ENCODE measurements at regions not wholly inside any gene's neighbourhood (a gene's known extent, or its start where the extent isn't known, plus 50 kb on each side); places are given as distances from the start of the nearest gene placed in this dataset.
A peak's percentile ranks its signal among the peaks of the same experiment; 100 is the strongest.

DNA sequence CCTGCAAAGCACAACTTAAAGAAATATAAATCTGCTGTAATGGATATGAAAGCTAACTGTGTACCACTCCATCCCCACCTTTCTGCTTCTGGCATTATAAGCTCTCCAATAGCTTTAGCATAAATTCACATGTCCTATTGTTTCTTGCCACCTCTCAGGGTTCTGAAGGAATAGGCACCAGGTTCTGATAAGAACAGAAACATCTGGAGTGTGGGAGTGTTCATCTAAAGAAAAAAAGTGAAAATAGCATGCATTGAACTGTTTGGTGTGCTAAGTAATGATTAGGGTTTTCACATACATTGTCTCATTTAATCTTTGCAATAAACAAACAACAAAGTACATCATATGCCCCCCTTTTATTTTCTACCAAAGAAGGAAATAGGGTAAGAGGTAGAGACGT lies 72.3 kb downstream of the FAM76B start:
- Histone ChIP-seq H3K4me1 (ENCODE audit: control insufficient read depth, insufficient read depth, low read length) (no peaks in the 10 kb centered on the region), H3K27me3 (ENCODE audit: control insufficient read depth, insufficient read depth) (no peaks in the 10 kb centered on the region), H3K27ac (ENCODE audit: low read length) (no peak overlapping the region), H3K9me3 (ENCODE audit: control insufficient read depth, low read length) (no peaks in the 10 kb centered on the region), H3K4me3 (ENCODE audit: low read length) (no peak overlapping the region)
- DNase-seq (no peak), ATAC-seq (no peak)
- intact Hi-C loops (cut with DNase I): no loop called here
- WGBS: 0% methylated on average over 1 of the region's 1 CpG

- intact Hi-C loops (cut with DNase I): no loop called here
- no peak for ATAC-seq
- Histone ChIP-seq H3K9me3 (ENCODE audit: control insufficient read depth, low read length) (no peaks in the 10 kb centered on the region), H3K4me1 (ENCODE audit: control insufficient read depth, insufficient read depth, low read length) (no peaks in the 10 kb centered on the region), H3K4me3 (ENCODE audit: low read length) (no peak overlapping the region), H3K27me3 (ENCODE audit: control insufficient read depth, insufficient read depth) (no peaks in the 10 kb centered on the region), H3K27ac (ENCODE audit: low read length) (no peak overlapping the region)
- no peak for DNase-seq
- WGBS: 87% methylated on average over 3 of the region's 3 CpGs
These were observed 73.3 kb downstream of the FAM76B start for GRCh38 chr11:95716266-95716665.

- intact Hi-C loops (cut with DNase I): no loop called here
- ATAC-seq (no peak), DNase-seq (no peak)
- Histone ChIP-seq H3K9me3 (ENCODE audit: control insufficient read depth, low read length) (no peaks in the 10 kb centered on the region), H3K27me3 (ENCODE audit: control insufficient read depth, insufficient read depth) (no peaks in the 10 kb centered on the region), H3K27ac (ENCODE audit: low read length) (no peak overlapping the region), H3K4me3 (ENCODE audit: low read length) (no peak overlapping the region), H3K4me1 (ENCODE audit: control insufficient read depth, insufficient read depth, low read length) (no peaks in the 10 kb centered on the region)
- WGBS: 54% methylated on average over 2 of the region's 2 CpGs
These were observed 73.8 kb downstream of the FAM76B start for GRCh38 chr11:95715777-95716241.

DNA sequence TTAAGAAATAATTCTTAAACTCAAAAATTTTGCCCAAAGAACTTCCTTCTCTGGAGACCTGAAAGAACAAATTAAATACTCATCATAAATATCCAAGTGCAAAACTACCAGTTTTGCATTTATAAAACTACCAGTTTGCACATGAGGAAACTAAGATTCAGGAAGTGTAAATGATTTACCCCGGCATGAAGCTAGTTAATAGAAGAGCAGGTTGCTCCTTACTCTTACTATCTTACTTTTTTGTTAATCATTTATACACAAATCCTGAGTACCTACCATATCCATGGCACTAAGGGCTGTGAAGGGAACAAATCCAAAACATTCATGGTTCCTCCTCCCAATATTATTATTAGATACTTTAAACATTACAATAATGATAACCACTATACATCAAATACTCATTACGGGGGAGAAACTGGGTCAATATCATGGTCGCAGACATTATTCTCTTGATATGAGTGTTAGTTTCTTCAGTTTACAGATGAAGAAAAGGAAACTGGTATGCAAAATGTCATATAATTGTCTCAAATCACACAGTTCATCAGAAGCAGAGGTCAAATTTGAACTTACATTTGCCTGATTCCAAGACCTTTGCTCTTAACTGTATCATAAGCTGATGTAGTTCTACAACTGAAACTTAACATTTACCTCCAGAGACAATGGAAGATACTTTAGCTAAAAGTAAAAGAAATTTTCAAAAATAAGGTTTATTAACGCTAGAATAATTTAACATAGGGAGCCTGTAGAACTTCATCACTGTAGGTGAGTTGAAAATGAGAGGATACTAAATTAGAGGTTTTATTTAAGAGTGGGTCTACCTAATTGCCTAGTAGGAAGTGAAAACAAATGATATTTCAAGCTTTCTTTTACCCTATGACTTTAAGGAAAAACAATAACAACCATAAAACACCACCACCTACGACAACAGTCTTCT lies 74.5 kb downstream of the FAM76B start:
- Histone ChIP-seq H3K27ac (ENCODE audit: low read length) (no peak overlapping the region), H3K27me3 (ENCODE audit: control insufficient read depth, insufficient read depth) (no peaks in the 10 kb centered on the region), H3K4me1 (ENCODE audit: control insufficient read depth, insufficient read depth, low read length) (no peaks in the 10 kb centered on the region), H3K9me3 (ENCODE audit: control insufficient read depth, low read length) (no peaks in the 10 kb centered on the region), H3K4me3 (ENCODE audit: low read length) (no peak overlapping the region)
- ATAC-seq (no peak), DNase-seq (no peak)
- 88% methylated on average over 5 of the region's 5 CpGs for WGBS
- intact Hi-C loops (cut with DNase I): no loop called here

DNA sequence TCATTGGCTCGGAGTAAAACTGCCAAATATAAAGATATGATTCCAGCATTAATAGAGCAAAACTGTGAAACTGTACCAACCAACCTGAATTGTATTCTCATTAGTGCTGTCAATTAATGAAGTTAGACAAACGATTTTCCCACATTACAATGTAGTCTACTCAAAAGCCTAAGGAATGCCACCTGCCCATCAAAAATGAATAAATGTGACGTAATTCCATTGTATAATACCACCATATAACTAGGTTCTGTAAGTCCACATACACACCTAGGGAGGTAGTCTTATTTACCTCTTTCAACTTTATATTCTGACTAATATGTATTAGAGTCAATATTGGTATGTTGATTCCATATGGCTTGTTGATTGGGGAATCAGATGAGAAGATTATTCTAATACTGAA lies 76.2 kb downstream of the FAM76B start:
- Histone ChIP-seq H3K9me3 (ENCODE audit: control insufficient read depth, low read length) (no peaks in the 10 kb centered on the region), H3K27me3 (ENCODE audit: control insufficient read depth, insufficient read depth) (no peaks in the 10 kb centered on the region), H3K4me1 (ENCODE audit: control insufficient read depth, insufficient read depth, low read length) (no peaks in the 10 kb centered on the region), H3K27ac (ENCODE audit: low read length) (no peak overlapping the region), H3K4me3 (ENCODE audit: low read length) (no peak overlapping the region)
- no peak for DNase-seq
- intact Hi-C loops (cut with DNase I): no loop called here
- no peak for ATAC-seq
- WGBS: 78% methylated on average over 3 of the region's 3 CpGs

DNA sequence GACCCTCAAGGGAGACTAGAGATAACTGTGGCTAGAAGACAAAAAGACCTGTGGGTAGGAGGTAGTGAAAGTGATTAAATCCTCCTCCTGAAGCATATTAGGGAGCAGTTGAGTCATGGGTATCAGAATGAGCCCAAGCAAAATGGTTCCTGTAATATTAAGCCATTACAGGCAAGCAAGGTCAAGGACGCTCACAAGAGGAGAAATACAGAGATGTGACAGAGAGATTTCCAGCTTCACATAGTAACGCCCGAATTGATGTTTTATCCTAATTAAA lies 77.7 kb downstream of the FAM76B start:
- DNase-seq (no peak), ATAC-seq (no peak)
- Histone ChIP-seq H3K4me3 (ENCODE audit: low read length) (no peak overlapping the region), H3K27ac (ENCODE audit: low read length) (no peak overlapping the region), H3K27me3 (ENCODE audit: control insufficient read depth, insufficient read depth) (no peaks in the 10 kb centered on the region), H3K4me1 (ENCODE audit: control insufficient read depth, insufficient read depth, low read length) (no peaks in the 10 kb centered on the region), H3K9me3 (ENCODE audit: control insufficient read depth, low read length) (no peaks in the 10 kb centered on the region)
- intact Hi-C loops (cut with DNase I): no loop called here
- 94% methylated on average over 3 of the region's 3 CpGs for WGBS

- intact Hi-C loops (cut with DNase I): no loop called here
- Histone ChIP-seq H3K9me3 (ENCODE audit: control insufficient read depth, low read length) (no peaks in the 10 kb centered on the region), H3K4me1 (ENCODE audit: control insufficient read depth, insufficient read depth, low read length) (no peaks in the 10 kb centered on the region), H3K4me3 (ENCODE audit: low read length) (no peak overlapping the region), H3K27ac (ENCODE audit: low read length) (no peak overlapping the region), H3K27me3 (ENCODE audit: control insufficient read depth, insufficient read depth) (no peaks in the 10 kb centered on the region)
- DNase-seq: no peak
- 58% methylated on average over 7 of the region's 7 CpGs for WGBS
- ATAC-seq: no peak
These were observed 78.2 kb downstream of the FAM76B start for GRCh38 chr11:95711162-95711944.

GRCh38 chr11:95708681-95709080 lies 80.9 kb downstream of the FAM76B start:
- no peak for DNase-seq
- H3K4me1 ChIP-seq (ENCODE audit: control insufficient read depth, insufficient read depth, low read length): peaks cover 2% of the 10 kb centered on the region
- H3K27ac ChIP-seq (ENCODE audit: low read length): no peak overlapping the region
- H3K27me3 ChIP-seq (ENCODE audit: control insufficient read depth, insufficient read depth): no peaks in the 10 kb centered on the region
- 99% methylated on average over 1 of the region's 1 CpG for WGBS
- intact Hi-C loops (cut with DNase I): loop anchor here in 3 of 4 donors (5.0 to 10.0 kb wide), 4 partner anchors 49 to 556 kb away; no protein-coding TSS in a partner anchor
- no peaks in the 10 kb centered on the region for H3K9me3 ChIP-seq (ENCODE audit: control insufficient read depth, low read length)
- H3K4me3 ChIP-seq (ENCODE audit: low read length): no peak overlapping the region
- ATAC-seq: no peak

- Histone ChIP-seq H3K9me3 (ENCODE audit: control insufficient read depth, low read length) (no peaks in the 10 kb centered on the region), H3K27me3 (ENCODE audit: control insufficient read depth, insufficient read depth) (no peaks in the 10 kb centered on the region), H3K4me3 (ENCODE audit: low read length) (no peak overlapping the region), H3K27ac (ENCODE audit: low read length) (no peak overlapping the region), H3K4me1 (ENCODE audit: control insufficient read depth, insufficient read depth, low read length) (peaks cover 2% of the 10 kb centered on the region)
- 63% methylated on average over 7 of the region's 7 CpGs for WGBS
- intact Hi-C loops (cut with DNase I): loop anchor here (2.0 to 10.0 kb wide), 5 partner anchors 50 to 556 kb away; no protein-coding TSS in a partner anchor
- ATAC-seq: no peak
- DNase-seq: peak in 1 of 3 donors; percentile 14
These were observed 82.6 kb downstream of the FAM76B start for GRCh38 chr11:95706974-95707387.

- Histone ChIP-seq H3K4me3 (ENCODE audit: low read length) (no peak overlapping the region), H3K4me1 (ENCODE audit: control insufficient read depth, insufficient read depth, low read length) (peaks cover 2% of the 10 kb centered on the region), H3K9me3 (ENCODE audit: control insufficient read depth, low read length) (no peaks in the 10 kb centered on the region), H3K27ac (ENCODE audit: low read length) (no peak overlapping the region), H3K27me3 (ENCODE audit: control insufficient read depth, insufficient read depth) (no peaks in the 10 kb centered on the region)
- ATAC-seq (peak; percentile 97 to 98), DNase-seq (peak; percentile 83 to 92 (median 91))
- intact Hi-C loops (cut with DNase I): loop anchor here (1.0 to 10.0 kb wide), 6 partner anchors 52 to 555 kb away; no protein-coding TSS in a partner anchor
- WGBS: 13% methylated on average over 10 of the region's 10 CpGs
These were observed 84.0 kb downstream of the FAM76B start for GRCh38 chr11:95705485-95706124.

DNA sequence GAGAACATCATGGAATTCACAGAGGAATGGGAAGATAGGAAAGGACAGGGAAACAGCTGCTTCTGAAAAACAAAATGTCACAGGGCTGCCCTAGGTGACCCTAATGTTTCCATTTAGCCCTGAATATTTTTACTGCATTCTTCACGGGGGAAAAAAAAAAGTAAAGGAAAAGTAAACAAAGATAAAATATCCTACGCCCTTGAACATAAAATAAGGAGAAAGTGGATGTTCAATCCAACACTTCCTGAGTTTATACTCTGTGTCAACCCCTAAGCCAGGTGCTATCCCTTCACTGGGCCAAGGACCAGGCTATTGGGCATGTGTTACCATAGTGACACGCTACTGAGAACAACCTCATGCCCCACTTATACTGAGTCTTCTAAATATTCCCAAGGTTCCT lies 84.7 kb downstream of the FAM76B start:
- no peaks in the 10 kb centered on the region for H3K27me3 ChIP-seq (ENCODE audit: control insufficient read depth, insufficient read depth)
- H3K4me1 ChIP-seq (ENCODE audit: control insufficient read depth, insufficient read depth, low read length): peaks cover 2% of the 10 kb centered on the region
- H3K9me3 ChIP-seq (ENCODE audit: control insufficient read depth, low read length): no peaks in the 10 kb centered on the region
- intact Hi-C loops (cut with DNase I): loop anchor here in 3 of 4 donors (1.0 to 10.0 kb wide), 5 partner anchors 52 to 554 kb away; no protein-coding TSS in a partner anchor
- no peak overlapping the region for H3K27ac ChIP-seq (ENCODE audit: low read length)
- H3K4me3 ChIP-seq (ENCODE audit: low read length): no peak overlapping the region
- ATAC-seq (peak; percentile 61 to 71), DNase-seq (no peak)
- 51% methylated on average over 3 of the region's 3 CpGs for WGBS
